B cell (primary cell): ENCODE measurements at regions not wholly inside any gene's neighbourhood (a gene's known extent, or its start where the extent isn't known, plus 50 kb on each side); places are given as distances from the start of the nearest gene placed in this dataset.

Source experiments
- ATAC-seq: fragments of 200-7000 bp; cut with Tn5 transposase; one replicate; pipeline ENCODE4 v1.10.0; 2021; ENCODE audit warnings: low read depth, mild to moderate bottlenecking, moderate number of reproducible peaks, moderate library complexity
- CTCF ChIA-PET: fragments of 350-600 bp; sonication (Branson Sonifier 250); formaldehyde crosslinking; loops from one replicate; lab custom pipeline; 2021; ENCODE audit warnings: antibody characterized with exemption, inconsistent platforms; lab: Charles Lee
- POLR2A ChIA-PET: fragments of 350-600 bp; sonication (Branson Sonifier 250); formaldehyde crosslinking; loops from one replicate; lab custom pipeline; 2021; ENCODE audit warnings: antibody characterized with exemption; lab: Charles Lee
- DNase-seq: peaks from one replicate; pipeline ENCODE4 v3.0.0; 2013
- H2AFZ ChIP-seq: 2 replicates; pipeline ENCODE4 v1.6.1; 2012; ENCODE audit warnings: mild to moderate bottlenecking, low read depth, low read length; ENCODE audit not compliant: insufficient read depth, poor library complexity, severe bottlenecking
- H3K27ac ChIP-seq, 2 donors: 1 replicate in 1 of 2; 2 replicates in 1 of 2; pipeline ENCODE4 v1.5.1; 2012 to 2013; ENCODE audit warnings: low read length in 2 of 2, mild to moderate bottlenecking in 2 of 2, moderate library complexity in 1 of 2
- H3K27me3 ChIP-seq, 4 experiments: fragments of 200-600 bp in 1 of 4; sonication (generic) in 1 of 4; replicated peaks in 1 of 4; 1 replicate in 2 of 4; 2 replicates in 2 of 4; pipeline versions ENCODE4 v1.6.1 to v1.7.0; 2013 to 2016; ENCODE audit warnings: low read length in 3 of 4, mild to moderate bottlenecking in 2 of 4, mixed read lengths in 1 of 4, moderate library complexity in 1 of 4; ENCODE audit not compliant: insufficient read depth in 4 of 4, control insufficient read depth in 3 of 4; ENCODE audit errors: control extremely low read depth in 1 of 4
- H3K36me3 ChIP-seq, 2 experiments: replicated peaks in 1 of 2; 1 replicate in 1 of 2; 2 replicates in 1 of 2; pipeline versions ENCODE4 v1.6.1 to v1.7.1; 2013; ENCODE audit warnings: low read length in 1 of 2; ENCODE audit not compliant: insufficient read depth in 2 of 2, control insufficient read depth in 1 of 2; ENCODE audit errors: control extremely low read depth in 1 of 2, extremely low read depth in 1 of 2
- H3K4me1 ChIP-seq, 2 donors: fragments of 200-600 bp in 1 of 2; sonication (generic) in 1 of 2; 1 replicate in 1 of 2; 2 replicates in 1 of 2; pipeline versions ENCODE4 v1.5.1 to v1.6.1; 2013 to 2017; ENCODE audit warnings: low read length in 2 of 2; ENCODE audit not compliant: control insufficient read depth in 2 of 2, insufficient read depth in 2 of 2
- H3K4me2 ChIP-seq: replicated peaks from 2 replicates; pipeline ENCODE3; 2012; ENCODE audit warnings: mild to moderate bottlenecking, low read depth, low read length; ENCODE audit not compliant: poor library complexity, severe bottlenecking
- H3K4me3 ChIP-seq, 5 experiments: fragments of 200-600 bp in 1 of 5; sonication (generic) in 1 of 5; 1 replicate in 3 of 5; 2 replicates in 2 of 5; pipeline versions ENCODE4 v1.5.1 to v1.7.0; 2011 to 2016; ENCODE audit warnings: low read length in 4 of 5, mild to moderate bottlenecking in 4 of 5, low read depth in 2 of 5, control low read depth in 1 of 5, moderate library complexity in 1 of 5; ENCODE audit not compliant: insufficient read depth in 1 of 5; ENCODE audit errors: control extremely low read depth in 1 of 5, extremely low read depth in 1 of 5
- H3K79me2 ChIP-seq: fragments of 200-600 bp; sonication (generic); one replicate; pipeline ENCODE4 v1.6.0; 2016; ENCODE audit warnings: low read length; ENCODE audit not compliant: control insufficient read depth, insufficient read depth
- H3K9ac ChIP-seq: fragments of 200-600 bp; sonication (generic); 2 replicates; pipeline ENCODE4 v1.6.1; 2017; ENCODE audit warnings: mild to moderate bottlenecking, low read length, moderate library complexity
- H3K9me3 ChIP-seq, 3 donors: one replicate each; pipeline versions ENCODE4 v1.6.1 to v1.7.1; 2013; ENCODE audit warnings: low read length in 2 of 3; ENCODE audit not compliant: control insufficient read depth in 2 of 3, insufficient read depth in 1 of 3; ENCODE audit errors: control extremely low read depth in 1 of 3
- H4K20me1 ChIP-seq: 2 replicates; pipeline ENCODE4 v1.6.0; 2012; ENCODE audit warnings: mild to moderate bottlenecking, low read length; ENCODE audit not compliant: insufficient read depth, control insufficient read depth, poor library complexity, severe bottlenecking
- H3K27ac Mint-ChIP-seq: one replicate; pipeline ENCODE4 v1.8.0; 2021; ENCODE audit warnings: mixed read lengths
- H3K27me3 Mint-ChIP-seq: one replicate; pipeline ENCODE4 v1.8.0; 2021; ENCODE audit warnings: mixed read lengths
- H3K4me1 Mint-ChIP-seq: one replicate; pipeline ENCODE4 v1.8.0; 2021; ENCODE audit warnings: mixed read lengths
- H3K4me3 Mint-ChIP-seq: one replicate; pipeline ENCODE4 v1.8.0; 2021; ENCODE audit warnings: mixed read lengths
- H3K9me3 Mint-ChIP-seq: one replicate; pipeline ENCODE4 v1.8.0; 2022; ENCODE audit warnings: mixed read lengths; ENCODE audit not compliant: insufficient read depth
- EZH2 ChIP-seq: IDR thresholded peaks from 2 replicates; pipeline ENCODE4 v1.6.1; 2012; ENCODE audit warnings: borderline replicate concordance, low read depth, mild to moderate bottlenecking, moderate library complexity, low read length; ENCODE audit not compliant: insufficient read depth, poor library complexity, severe bottlenecking
- WGBS: methylation state at CpG from one replicate; pipeline ENCODE4 v1.1.5; 2013; ENCODE audit warnings: missing lambda C conversion rate; ENCODE audit not compliant: insufficient coverage; 5-methylcytosine and 5-hydroxymethylcytosine counted together
- intact Hi-C: fragments of 100-400 bp; cut with micrococcal nuclease; formaldehyde crosslinking; loops from one replicate; pipeline ENCODE4 v1.10.0; 2022
- TF ChIP-seq, protein P1 (sequence below): fragments of 200-600 bp; IDR thresholded peaks from one replicate; pipeline ENCODE4 v1.8.0; 2022; ENCODE audit warnings: antibody characterized with exemption, mild to moderate bottlenecking

DNA sequence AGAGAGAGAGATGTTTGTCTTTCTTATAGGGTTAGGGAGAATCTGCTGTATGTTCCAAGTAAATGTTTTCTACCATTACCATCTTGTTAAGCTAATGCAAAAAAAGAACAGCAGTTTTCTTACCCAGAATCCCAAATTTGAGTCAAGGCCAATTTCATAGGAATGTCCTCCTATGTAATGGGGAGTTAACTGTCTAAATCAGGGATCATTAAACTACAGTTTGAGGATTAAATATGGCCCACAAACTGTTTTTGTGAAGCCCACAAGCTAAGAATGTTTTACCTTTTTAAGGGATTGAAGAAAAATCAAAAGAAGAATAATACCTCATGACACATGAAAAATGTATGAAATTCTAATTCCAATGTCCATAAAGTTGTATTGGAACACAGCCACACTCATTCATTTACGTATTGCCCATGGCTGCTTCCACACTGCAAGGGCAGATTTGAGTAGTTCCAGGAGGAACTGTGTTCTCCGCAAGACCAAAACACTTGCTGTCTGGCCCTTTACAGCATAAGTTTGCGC, 113.2 kb upstream of the SPRY1 start:
- TF ChIP-seq, protein P1, sequence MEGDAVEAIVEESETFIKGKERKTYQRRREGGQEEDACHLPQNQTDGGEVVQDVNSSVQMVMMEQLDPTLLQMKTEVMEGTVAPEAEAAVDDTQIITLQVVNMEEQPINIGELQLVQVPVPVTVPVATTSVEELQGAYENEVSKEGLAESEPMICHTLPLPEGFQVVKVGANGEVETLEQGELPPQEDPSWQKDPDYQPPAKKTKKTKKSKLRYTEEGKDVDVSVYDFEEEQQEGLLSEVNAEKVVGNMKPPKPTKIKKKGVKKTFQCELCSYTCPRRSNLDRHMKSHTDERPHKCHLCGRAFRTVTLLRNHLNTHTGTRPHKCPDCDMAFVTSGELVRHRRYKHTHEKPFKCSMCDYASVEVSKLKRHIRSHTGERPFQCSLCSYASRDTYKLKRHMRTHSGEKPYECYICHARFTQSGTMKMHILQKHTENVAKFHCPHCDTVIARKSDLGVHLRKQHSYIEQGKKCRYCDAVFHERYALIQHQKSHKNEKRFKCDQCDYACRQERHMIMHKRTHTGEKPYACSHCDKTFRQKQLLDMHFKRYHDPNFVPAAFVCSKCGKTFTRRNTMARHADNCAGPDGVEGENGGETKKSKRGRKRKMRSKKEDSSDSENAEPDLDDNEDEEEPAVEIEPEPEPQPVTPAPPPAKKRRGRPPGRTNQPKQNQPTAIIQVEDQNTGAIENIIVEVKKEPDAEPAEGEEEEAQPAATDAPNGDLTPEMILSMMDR: no peak
- no peak for TF ChIP-seq EZH2
- Mint-ChIP-seq H3K27me3 (no peaks in the 10 kb centered on the region), H3K4me1 (peaks cover 14% of the 10 kb centered on the region), H3K27ac (no peak overlapping the region), H3K4me3 (no peak overlapping the region), H3K9me3 (peaks cover 4% of the 10 kb centered on the region)
- Histone ChIP-seq H3K4me2 (no peak overlapping the region), H3K9me3 (peaks cover 0 to 1% (median 0%) of the 10 kb centered on the region in 3 donors), H3K9ac (no peak overlapping the region), H3K36me3 (no peaks in the 10 kb centered on the region), H3K27me3 (no peaks in the 10 kb centered on the region), H4K20me1 (no peaks in the 10 kb centered on the region), H3K4me1 (peaks cover 0 to 4% of the 10 kb centered on the region in 2 donors), H3K27ac (no peak overlapping the region), H3K79me2 (no peaks in the 10 kb centered on the region), H3K4me3 (no peak overlapping the region), H2AFZ (no peak overlapping the region)
- ChIA-PET CTCF (no interaction called here), POLR2A (no interaction called here)
- no peak for DNase-seq
- WGBS: 100% methylated on average over 3 of the region's 3 CpGs
- no peak for ATAC-seq
- intact Hi-C loops: no loop called here

DNA sequence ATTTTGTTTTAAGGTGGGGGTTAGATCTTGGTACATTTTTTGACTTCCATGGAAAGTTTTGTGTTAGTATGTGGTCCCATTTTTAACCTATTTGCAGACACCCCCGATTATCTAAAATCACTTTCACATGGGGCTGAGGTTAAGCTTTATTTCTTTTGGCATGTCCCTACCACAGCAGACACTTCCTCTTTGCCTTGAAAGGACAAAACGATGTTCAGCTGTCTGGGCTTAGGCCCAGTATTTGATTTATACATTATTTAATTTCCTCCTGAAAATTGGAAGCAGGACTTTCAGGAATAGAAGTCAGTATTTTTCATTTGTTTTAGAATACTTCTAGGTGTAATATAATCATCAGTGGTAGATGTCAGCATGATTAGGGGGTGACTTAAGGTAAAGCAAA, 112.4 kb upstream of the SPRY1 start:
- WGBS: no CpG with 5 or more reads among the region's 2 CpGs
- Histone ChIP-seq H3K27me3 (no peaks in the 10 kb centered on the region), H3K9me3 (peaks cover 0 to 1% (median under 1%) of the 10 kb centered on the region in 3 donors), H3K4me1 (peaks cover 0 to 4% of the 10 kb centered on the region in 2 donors), H3K9ac (no peak overlapping the region), H3K79me2 (no peaks in the 10 kb centered on the region), H3K4me3 (no peak overlapping the region), H3K4me2 (no peak overlapping the region), H3K36me3 (no peaks in the 10 kb centered on the region), H2AFZ (no peak overlapping the region), H4K20me1 (no peaks in the 10 kb centered on the region), H3K27ac (no peak overlapping the region)
- ChIA-PET POLR2A (no interaction called here), CTCF (no interaction called here)
- Mint-ChIP-seq H3K27me3 (no peaks in the 10 kb centered on the region), H3K27ac (no peak overlapping the region), H3K4me3 (no peak overlapping the region), H3K9me3 (peaks cover 6% of the 10 kb centered on the region), H3K4me1 (peaks cover 16% of the 10 kb centered on the region)
- TF ChIP-seq, protein P1: no peak
- no peak for TF ChIP-seq EZH2
- DNase-seq (no peak), ATAC-seq (no peak)
- intact Hi-C loops: no loop called here
